Transverse colon (tissue), 3 donors: ENCODE measurements at regions not wholly inside any gene's neighbourhood (a gene's known extent, or its start where the extent isn't known, plus 50 kb on each side); places are given as distances from the start of the nearest gene placed in this dataset.

Experiments used
- EP300 ChIP-seq: sonication (generic); formaldehyde crosslinking; IDR thresholded peaks from one replicate; pipeline ENCODE4 v1.6.1; 2017; ENCODE audit warnings: antibody characterized with exemption, low read depth
- POLR2A ChIP-seq: fragments of 450-650 bp; IDR thresholded peaks from one replicate; pipeline ENCODE4 v1.6.1; 2016; ENCODE audit warnings: antibody characterized with exemption, mild to moderate bottlenecking, moderate library complexity
- TF ChIP-seq, protein P1 (sequence below), 5 experiments: fragments of 200-600 bp in 3 of 5; fragments of 450-650 bp in 2 of 5; sonication (generic) in 3 of 5; IDR thresholded peaks; 1 replicate in 2 of 5; 2 replicates in 3 of 5; pipeline ENCODE4 v1.5.1; 2016 to 2017; ENCODE audit warnings: antibody characterized with exemption in 5 of 5, inconsistent platforms in 3 of 5, mild to moderate bottlenecking in 2 of 5, moderate library complexity in 1 of 5

DNA sequence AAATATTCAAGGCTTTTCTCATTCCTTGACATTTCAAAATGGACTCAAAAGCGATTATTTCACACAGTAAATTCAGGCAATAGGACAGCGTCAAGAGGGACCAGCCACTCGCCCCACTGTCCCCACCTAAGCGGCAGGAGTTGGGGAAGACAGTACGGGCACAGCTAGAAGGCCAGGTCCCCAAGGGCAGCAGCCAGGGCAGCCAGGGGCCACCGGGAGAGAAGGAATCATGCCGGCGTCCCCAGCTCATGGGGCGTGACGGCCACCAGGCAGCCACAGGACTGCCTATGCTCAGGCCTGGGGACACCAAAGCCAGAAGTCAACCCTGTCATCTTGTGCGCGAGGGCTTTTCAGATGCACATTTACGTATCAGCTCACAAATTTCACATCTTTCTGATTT, 225.7 kb upstream of the PPP2R2D start:
- TF ChIP-seq, protein P1, sequence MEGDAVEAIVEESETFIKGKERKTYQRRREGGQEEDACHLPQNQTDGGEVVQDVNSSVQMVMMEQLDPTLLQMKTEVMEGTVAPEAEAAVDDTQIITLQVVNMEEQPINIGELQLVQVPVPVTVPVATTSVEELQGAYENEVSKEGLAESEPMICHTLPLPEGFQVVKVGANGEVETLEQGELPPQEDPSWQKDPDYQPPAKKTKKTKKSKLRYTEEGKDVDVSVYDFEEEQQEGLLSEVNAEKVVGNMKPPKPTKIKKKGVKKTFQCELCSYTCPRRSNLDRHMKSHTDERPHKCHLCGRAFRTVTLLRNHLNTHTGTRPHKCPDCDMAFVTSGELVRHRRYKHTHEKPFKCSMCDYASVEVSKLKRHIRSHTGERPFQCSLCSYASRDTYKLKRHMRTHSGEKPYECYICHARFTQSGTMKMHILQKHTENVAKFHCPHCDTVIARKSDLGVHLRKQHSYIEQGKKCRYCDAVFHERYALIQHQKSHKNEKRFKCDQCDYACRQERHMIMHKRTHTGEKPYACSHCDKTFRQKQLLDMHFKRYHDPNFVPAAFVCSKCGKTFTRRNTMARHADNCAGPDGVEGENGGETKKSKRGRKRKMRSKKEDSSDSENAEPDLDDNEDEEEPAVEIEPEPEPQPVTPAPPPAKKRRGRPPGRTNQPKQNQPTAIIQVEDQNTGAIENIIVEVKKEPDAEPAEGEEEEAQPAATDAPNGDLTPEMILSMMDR (IDR thresholded peaks at IDR 0.05), result no peak
- no peak for TF ChIP-seq POLR2A
- TF ChIP-seq EP300, result no peak
